ENCODE measurements at regions not wholly inside any gene's neighbourhood (a gene's known extent, or its start where the extent isn't known, plus 50 kb on each side); places are given as distances from the start of the nearest gene placed in this dataset.

DNA sequence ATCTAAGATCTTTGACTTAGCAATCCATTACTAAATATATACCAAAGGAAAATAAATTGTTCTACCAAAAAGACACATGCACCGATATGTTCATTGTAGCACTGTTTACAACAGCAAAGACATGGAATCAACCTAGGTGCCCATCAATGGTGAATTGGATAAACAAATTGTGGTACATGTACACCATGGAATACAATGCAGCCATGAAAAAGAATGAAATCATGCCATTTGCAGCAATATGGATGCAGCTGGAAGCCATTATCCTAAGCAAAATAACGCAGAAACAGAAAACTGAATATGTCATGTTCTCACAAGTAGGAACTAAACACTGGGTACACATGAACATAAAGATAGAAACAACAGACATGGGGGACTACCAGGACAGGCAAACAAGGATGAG is 589.5 kb downstream of the IRX1 start:
- no peak overlapping the region for H3K27ac Mint-ChIP-seq (ENCODE audit: unreplicated experiment)
- no peak for TF ChIP-seq EZH2 (IDR thresholded peaks at IDR 0.05; ENCODE audit: insufficient read depth, low read length)
- no peak for TF ChIP-seq CTCF (IDR thresholded peaks at IDR 0.05; ENCODE audit: insufficient read depth, low read depth, low read length)
- no peaks in the 10 kb centered on the region for H3K4me1 Mint-ChIP-seq (ENCODE audit: low read depth, unreplicated experiment)
- no peaks in the 10 kb centered on the region for H3K27me3 ChIP-seq (ENCODE audit: insufficient read depth, low read length)
- H3K4me3 ChIP-seq (ENCODE audit: insufficient read depth, low read depth, low read length), result no peak overlapping the region
- no peaks in the 10 kb centered on the region for H3K36me3 Mint-ChIP-seq (ENCODE audit: low read depth, unreplicated experiment)
- DNase-seq (ENCODE audit: low read depth), result no peak
- H3K9me3 Mint-ChIP-seq (ENCODE audit: unreplicated experiment), result peaks cover 11% of the 10 kb centered on the region
- H3K4me1 ChIP-seq (ENCODE audit: insufficient read depth, low read length), result no peaks in the 10 kb centered on the region
- H4K20me1 ChIP-seq (ENCODE audit: insufficient read depth, low read length), result no peaks in the 10 kb centered on the region
- no peak for FAIRE-seq
- H3K9me3 ChIP-seq (ENCODE audit: insufficient read depth, low read depth, low read length), result peaks cover 2% of the 10 kb centered on the region
- H3K36me3 ChIP-seq (ENCODE audit: insufficient read depth, low read length), result no peaks in the 10 kb centered on the region
- no peak overlapping the region for H2AFZ ChIP-seq (ENCODE audit: low read depth, low read length)
- H3K4me3 Mint-ChIP-seq (ENCODE audit: unreplicated experiment), result no peak overlapping the region
- H3K27ac ChIP-seq (ENCODE audit: low read depth, low read length), result no peak overlapping the region
- no peaks in the 10 kb centered on the region for H3K79me2 ChIP-seq (ENCODE audit: insufficient read depth, low read length)
- no peak overlapping the region for H3K4me2 ChIP-seq (ENCODE audit: low read length)
- peaks cover 6% of the 10 kb centered on the region for H3K27me3 Mint-ChIP-seq (ENCODE audit: low read depth, unreplicated experiment)
- H3K9ac ChIP-seq (ENCODE audit: low read length), result no peak overlapping the region

DNA sequence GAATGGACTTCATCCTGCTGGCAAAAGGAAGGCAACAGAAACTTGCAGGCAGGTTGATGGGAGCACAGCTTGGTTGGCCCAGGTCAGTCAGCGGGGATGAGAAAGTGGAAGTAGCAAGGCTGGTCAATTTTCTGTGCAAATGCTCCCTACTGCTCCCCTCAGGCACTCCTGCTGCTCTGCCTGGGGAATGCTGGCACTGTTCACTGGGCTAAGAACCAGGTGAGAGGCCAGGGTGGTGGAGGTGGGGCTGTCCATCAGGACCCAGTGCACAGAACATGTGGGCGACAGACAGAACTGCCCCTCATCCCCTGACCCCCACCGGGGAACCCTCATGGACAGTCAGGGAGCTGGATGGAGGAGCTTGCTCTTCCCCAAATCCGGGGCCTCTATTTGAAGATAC is 593.1 kb downstream of the IRX1 start:
- H3K4me1 Mint-ChIP-seq (ENCODE audit: low read depth, unreplicated experiment), result no peaks in the 10 kb centered on the region
- Histone ChIP-seq H3K9ac (ENCODE audit: low read length) (no peak overlapping the region), H3K4me1 (ENCODE audit: insufficient read depth, low read length) (no peaks in the 10 kb centered on the region), H3K79me2 (ENCODE audit: insufficient read depth, low read length) (no peaks in the 10 kb centered on the region), H3K36me3 (ENCODE audit: insufficient read depth, low read length) (no peaks in the 10 kb centered on the region), H4K20me1 (ENCODE audit: insufficient read depth, low read length) (no peaks in the 10 kb centered on the region), H3K27ac (ENCODE audit: low read depth, low read length) (no peak overlapping the region), H3K27me3 (ENCODE audit: insufficient read depth, low read length) (no peaks in the 10 kb centered on the region), H2AFZ (ENCODE audit: low read depth, low read length) (no peak overlapping the region), H3K9me3 (ENCODE audit: insufficient read depth, low read depth, low read length) (peaks cover under 1% of the 10 kb centered on the region), H3K4me3 (ENCODE audit: insufficient read depth, low read depth, low read length) (no peak overlapping the region), H3K4me2 (ENCODE audit: low read length) (no peak overlapping the region)
- H3K9me3 Mint-ChIP-seq (ENCODE audit: unreplicated experiment), result peaks cover 8% of the 10 kb centered on the region
- peaks cover 10% of the 10 kb centered on the region for H3K27me3 Mint-ChIP-seq (ENCODE audit: low read depth, unreplicated experiment)
- DNase-seq (ENCODE audit: low read depth) (no peak), FAIRE-seq (no peak)
- H3K4me3 Mint-ChIP-seq (ENCODE audit: unreplicated experiment), result no peak overlapping the region
- H3K36me3 Mint-ChIP-seq (ENCODE audit: low read depth, unreplicated experiment), result no peaks in the 10 kb centered on the region
- H3K27ac Mint-ChIP-seq (ENCODE audit: unreplicated experiment), result no peak overlapping the region
- TF ChIP-seq EZH2 (IDR thresholded peaks at IDR 0.05; ENCODE audit: insufficient read depth, low read length) (no peak), CTCF (IDR thresholded peaks at IDR 0.05; ENCODE audit: insufficient read depth, low read depth, low read length) (no peak)

DNA sequence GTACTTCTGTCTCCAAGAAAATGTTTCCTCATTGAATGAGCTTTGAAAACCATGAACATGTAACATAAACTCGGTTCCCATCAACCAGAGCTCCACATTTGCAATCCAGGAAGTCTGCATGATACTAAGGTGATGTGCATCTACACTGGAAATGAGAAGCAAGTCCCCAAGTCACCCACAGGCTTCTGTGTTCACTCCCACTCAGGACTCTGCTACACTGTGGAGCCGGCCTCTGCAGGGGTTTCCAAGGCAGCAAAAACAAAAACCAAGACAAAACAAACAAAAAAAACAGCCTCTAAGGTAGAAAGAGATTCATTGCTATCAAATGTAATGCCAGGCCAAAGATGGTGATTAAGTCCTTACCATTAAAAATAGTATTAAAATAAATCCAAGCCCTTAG is 593.7 kb downstream of the IRX1 start:
- no peak for FAIRE-seq

More for the DNA sequence above, 593.7 kb downstream of the IRX1 start:
- Histone ChIP-seq H3K9me3 (ENCODE audit: insufficient read depth, low read depth, low read length) (no peaks in the 10 kb centered on the region), H2AFZ (ENCODE audit: low read depth, low read length) (no peak overlapping the region), H3K4me1 (ENCODE audit: insufficient read depth, low read length) (no peaks in the 10 kb centered on the region), H3K4me2 (ENCODE audit: low read length) (no peak overlapping the region), H4K20me1 (ENCODE audit: insufficient read depth, low read length) (no peaks in the 10 kb centered on the region), H3K9ac (ENCODE audit: low read length) (no peak overlapping the region), H3K36me3 (ENCODE audit: insufficient read depth, low read length) (no peaks in the 10 kb centered on the region), H3K27ac (ENCODE audit: low read depth, low read length) (no peak overlapping the region), H3K79me2 (ENCODE audit: insufficient read depth, low read length) (no peaks in the 10 kb centered on the region), H3K27me3 (ENCODE audit: insufficient read depth, low read length) (no peaks in the 10 kb centered on the region), H3K4me3 (ENCODE audit: insufficient read depth, low read depth, low read length) (no peak overlapping the region)
- no peak for DNase-seq (ENCODE audit: low read depth)
- H3K36me3 Mint-ChIP-seq (ENCODE audit: low read depth, unreplicated experiment), result no peaks in the 10 kb centered on the region
- peaks cover 10% of the 10 kb centered on the region for H3K27me3 Mint-ChIP-seq (ENCODE audit: low read depth, unreplicated experiment)
- H3K4me1 Mint-ChIP-seq (ENCODE audit: low read depth, unreplicated experiment), result no peaks in the 10 kb centered on the region
- no peak overlapping the region for H3K27ac Mint-ChIP-seq (ENCODE audit: unreplicated experiment)
- H3K4me3 Mint-ChIP-seq (ENCODE audit: unreplicated experiment), result no peak overlapping the region
- peaks cover 5% of the 10 kb centered on the region for H3K9me3 Mint-ChIP-seq (ENCODE audit: unreplicated experiment)
- TF ChIP-seq CTCF (IDR thresholded peaks at IDR 0.05; ENCODE audit: insufficient read depth, low read depth, low read length) (no peak), EZH2 (IDR thresholded peaks at IDR 0.05; ENCODE audit: insufficient read depth, low read length) (no peak)
